B cell (primary cell): ENCODE measurements at regions not wholly inside any gene's neighbourhood (a gene's known extent, or its start where the extent isn't known, plus 50 kb on each side); places are given as distances from the start of the nearest gene placed in this dataset.

Experiments used
- ATAC-seq: fragments of 200-7000 bp; cut with Tn5 transposase; one replicate; pipeline ENCODE4 v1.10.0; 2021; ENCODE audit warnings: low read depth, mild to moderate bottlenecking, moderate number of reproducible peaks, moderate library complexity
- CTCF ChIA-PET: fragments of 350-600 bp; sonication (Branson Sonifier 250); formaldehyde crosslinking; loops from one replicate; lab custom pipeline; 2021; ENCODE audit warnings: antibody characterized with exemption, inconsistent platforms; lab: Charles Lee
- POLR2A ChIA-PET: fragments of 350-600 bp; sonication (Branson Sonifier 250); formaldehyde crosslinking; loops from one replicate; lab custom pipeline; 2021; ENCODE audit warnings: antibody characterized with exemption; lab: Charles Lee
- DNase-seq: peaks from one replicate; pipeline ENCODE4 v3.0.0; 2013
- H2AFZ ChIP-seq: 2 replicates; pipeline ENCODE4 v1.6.1; 2012; ENCODE audit warnings: mild to moderate bottlenecking, low read depth, low read length; ENCODE audit not compliant: insufficient read depth, poor library complexity, severe bottlenecking
- H3K27ac ChIP-seq, 2 donors: 1 replicate in 1 of 2; 2 replicates in 1 of 2; pipeline ENCODE4 v1.5.1; 2012 to 2013; ENCODE audit warnings: low read length in 2 of 2, mild to moderate bottlenecking in 2 of 2, moderate library complexity in 1 of 2
- H3K27me3 ChIP-seq, 4 experiments: fragments of 200-600 bp in 1 of 4; sonication (generic) in 1 of 4; replicated peaks in 1 of 4; 1 replicate in 2 of 4; 2 replicates in 2 of 4; pipeline versions ENCODE4 v1.6.1 to v1.7.0; 2013 to 2016; ENCODE audit warnings: low read length in 3 of 4, mild to moderate bottlenecking in 2 of 4, mixed read lengths in 1 of 4, moderate library complexity in 1 of 4; ENCODE audit not compliant: insufficient read depth in 4 of 4, control insufficient read depth in 3 of 4; ENCODE audit errors: control extremely low read depth in 1 of 4
- H3K36me3 ChIP-seq, 2 experiments: replicated peaks in 1 of 2; 1 replicate in 1 of 2; 2 replicates in 1 of 2; pipeline versions ENCODE4 v1.6.1 to v1.7.1; 2013; ENCODE audit warnings: low read length in 1 of 2; ENCODE audit not compliant: insufficient read depth in 2 of 2, control insufficient read depth in 1 of 2; ENCODE audit errors: control extremely low read depth in 1 of 2, extremely low read depth in 1 of 2
- H3K4me1 ChIP-seq, 2 donors: fragments of 200-600 bp in 1 of 2; sonication (generic) in 1 of 2; 1 replicate in 1 of 2; 2 replicates in 1 of 2; pipeline versions ENCODE4 v1.5.1 to v1.6.1; 2013 to 2017; ENCODE audit warnings: low read length in 2 of 2; ENCODE audit not compliant: control insufficient read depth in 2 of 2, insufficient read depth in 2 of 2
- H3K4me2 ChIP-seq: replicated peaks from 2 replicates; pipeline ENCODE3; 2012; ENCODE audit warnings: mild to moderate bottlenecking, low read depth, low read length; ENCODE audit not compliant: poor library complexity, severe bottlenecking
- H3K4me3 ChIP-seq, 5 experiments: fragments of 200-600 bp in 1 of 5; sonication (generic) in 1 of 5; 1 replicate in 3 of 5; 2 replicates in 2 of 5; pipeline versions ENCODE4 v1.5.1 to v1.7.0; 2011 to 2016; ENCODE audit warnings: low read length in 4 of 5, mild to moderate bottlenecking in 4 of 5, low read depth in 2 of 5, control low read depth in 1 of 5, moderate library complexity in 1 of 5; ENCODE audit not compliant: insufficient read depth in 1 of 5; ENCODE audit errors: control extremely low read depth in 1 of 5, extremely low read depth in 1 of 5
- H3K79me2 ChIP-seq: fragments of 200-600 bp; sonication (generic); one replicate; pipeline ENCODE4 v1.6.0; 2016; ENCODE audit warnings: low read length; ENCODE audit not compliant: control insufficient read depth, insufficient read depth
- H3K9ac ChIP-seq: fragments of 200-600 bp; sonication (generic); 2 replicates; pipeline ENCODE4 v1.6.1; 2017; ENCODE audit warnings: mild to moderate bottlenecking, low read length, moderate library complexity
- H3K9me3 ChIP-seq, 3 donors: one replicate each; pipeline versions ENCODE4 v1.6.1 to v1.7.1; 2013; ENCODE audit warnings: low read length in 2 of 3; ENCODE audit not compliant: control insufficient read depth in 2 of 3, insufficient read depth in 1 of 3; ENCODE audit errors: control extremely low read depth in 1 of 3
- H4K20me1 ChIP-seq: 2 replicates; pipeline ENCODE4 v1.6.0; 2012; ENCODE audit warnings: mild to moderate bottlenecking, low read length; ENCODE audit not compliant: insufficient read depth, control insufficient read depth, poor library complexity, severe bottlenecking
- H3K27ac Mint-ChIP-seq: one replicate; pipeline ENCODE4 v1.8.0; 2021; ENCODE audit warnings: mixed read lengths
- H3K27me3 Mint-ChIP-seq: one replicate; pipeline ENCODE4 v1.8.0; 2021; ENCODE audit warnings: mixed read lengths
- H3K4me1 Mint-ChIP-seq: one replicate; pipeline ENCODE4 v1.8.0; 2021; ENCODE audit warnings: mixed read lengths
- H3K4me3 Mint-ChIP-seq: one replicate; pipeline ENCODE4 v1.8.0; 2021; ENCODE audit warnings: mixed read lengths
- H3K9me3 Mint-ChIP-seq: one replicate; pipeline ENCODE4 v1.8.0; 2022; ENCODE audit warnings: mixed read lengths; ENCODE audit not compliant: insufficient read depth
- CTCF ChIP-seq: fragments of 200-600 bp; IDR thresholded peaks from one replicate; pipeline ENCODE4 v1.8.0; 2022; ENCODE audit warnings: antibody characterized with exemption, mild to moderate bottlenecking
- EZH2 ChIP-seq: IDR thresholded peaks from 2 replicates; pipeline ENCODE4 v1.6.1; 2012; ENCODE audit warnings: borderline replicate concordance, low read depth, mild to moderate bottlenecking, moderate library complexity, low read length; ENCODE audit not compliant: insufficient read depth, poor library complexity, severe bottlenecking
- WGBS: methylation state at CpG from one replicate; pipeline ENCODE4 v1.1.5; 2013; ENCODE audit warnings: missing lambda C conversion rate; ENCODE audit not compliant: insufficient coverage; 5-methylcytosine and 5-hydroxymethylcytosine counted together
- intact Hi-C: fragments of 100-400 bp; cut with micrococcal nuclease; formaldehyde crosslinking; loops from one replicate; pipeline ENCODE4 v1.10.0; 2022

- POLR2A ChIA-PET: no interaction called here
- no peak overlapping the region for H3K4me2 ChIP-seq
- intact Hi-C loops: no loop called here
- H3K4me1 ChIP-seq: no peaks in the 10 kb centered on the region
- H3K27ac ChIP-seq: no peak overlapping the region
- H3K27me3 ChIP-seq: peaks cover 0 to 5% (median 0%) of the 10 kb centered on the region in 4 experiments
- no peak overlapping the region for H3K4me3 ChIP-seq
- Mint-ChIP-seq H3K27ac (no peak overlapping the region), H3K9me3 (no peaks in the 10 kb centered on the region), H3K4me3 (no peak overlapping the region), H3K27me3 (peaks cover 31% of the 10 kb centered on the region), H3K4me1 (no peaks in the 10 kb centered on the region)
- no peaks in the 10 kb centered on the region for H4K20me1 ChIP-seq
- WGBS: 93% methylated on average over 5 of the region's 6 CpGs
- H3K79me2 ChIP-seq: no peaks in the 10 kb centered on the region
- DNase-seq (no peak), ATAC-seq (no peak)
- CTCF ChIA-PET: interaction anchor here (2.7 kb wide), 1 partner anchor 186 kb away, joined by 13 read pairs; no protein-coding TSS in a partner anchor
- no peaks in the 10 kb centered on the region for H3K36me3 ChIP-seq
- no peak overlapping the region for H2AFZ ChIP-seq
- no peaks in the 10 kb centered on the region for H3K9me3 ChIP-seq
- no peak overlapping the region for H3K9ac ChIP-seq
- no peak for TF ChIP-seq CTCF
- no peak for TF ChIP-seq EZH2
Measured at GRCh38 chr17:79205688-79206205, 131.1 kb downstream of the ENGASE start.

GRCh38 chr17:79204261-79204660 lies 129.6 kb downstream of the ENGASE start:
- H3K4me2 ChIP-seq: no peak overlapping the region
- DNase-seq (no peak), ATAC-seq (no peak)
- peaks cover 0 to 5% (median 0%) of the 10 kb centered on the region in 4 experiments for H3K27me3 ChIP-seq
- no peaks in the 10 kb centered on the region for H3K9me3 ChIP-seq
- H4K20me1 ChIP-seq: no peaks in the 10 kb centered on the region
- intact Hi-C loops: no loop called here
- H3K4me3 ChIP-seq: no peak overlapping the region
- H3K4me1 ChIP-seq: no peaks in the 10 kb centered on the region
- Mint-ChIP-seq H3K4me3 (no peak overlapping the region), H3K27ac (no peak overlapping the region), H3K9me3 (no peaks in the 10 kb centered on the region), H3K4me1 (no peaks in the 10 kb centered on the region), H3K27me3 (peaks cover 25% of the 10 kb centered on the region)
- no peak overlapping the region for H3K9ac ChIP-seq
- TF ChIP-seq EZH2: no peak
- TF ChIP-seq CTCF: no peak
- H3K79me2 ChIP-seq: no peaks in the 10 kb centered on the region
- ChIA-PET POLR2A (no interaction called here), CTCF (interaction anchor here (1.3 to 2.7 kb wide), 2 partner anchors 187 to 189 kb away, joined by 4 to 13 read pairs; no protein-coding TSS in a partner anchor)
- H3K36me3 ChIP-seq: no peaks in the 10 kb centered on the region
- no peak overlapping the region for H2AFZ ChIP-seq
- H3K27ac ChIP-seq: no peak overlapping the region
- WGBS: 89% methylated on average over 4 of the region's 20 CpGs
